ENCODE measurements at regions not wholly inside any gene's neighbourhood (a gene's known extent, or its start where the extent isn't known, plus 50 kb on each side); places are given as distances from the start of the nearest gene placed in this dataset.

- H3K36me3 ChIP-seq = no peaks in the 10 kb centered on the region
- intact Hi-C loops (cut with DNase I) = no loop called here
- DNase-seq (ENCODE audit: extremely low spot score) = no peak
- H3K9me3 ChIP-seq = no peaks in the 10 kb centered on the region
- H3K27ac ChIP-seq (replicated peaks in 1 of 4) = no peak overlapping the region
- H3K27me3 ChIP-seq = no peaks in the 10 kb centered on the region
- WGBS = 70% methylated on average over 2 of the region's 2 CpGs
- no peak for TF ChIP-seq POLR2AphosphoS5 (IDR thresholded peaks at IDR 0.05)
- no peak for TF ChIP-seq CTCF (IDR thresholded peaks at IDR 0.05)
- no peak for TF ChIP-seq POLR2A (IDR thresholded peaks at IDR 0.05; ENCODE audit: low read depth)
- no peak for TF ChIP-seq EP300 (IDR thresholded peaks at IDR 0.05)
- H3K4me3 ChIP-seq = no peak overlapping the region
- no peaks in the 10 kb centered on the region for H3K4me1 ChIP-seq
Observed at GRCh38 chr6:81054036-81054435, 698.4 kb downstream of the TENT5A start.

GRCh38 chr6:81051952-81052351 lies 700.5 kb downstream of the TENT5A start:
- intact Hi-C loops (cut with DNase I) = no loop called here

GRCh38 chr6:81049425-81050042 lies 702.9 kb downstream of the TENT5A start:
- TF ChIP-seq CTCF (IDR thresholded peaks at IDR 0.05) (no peak), POLR2AphosphoS5 (IDR thresholded peaks at IDR 0.05) (no peak), EP300 (IDR thresholded peaks at IDR 0.05) (no peak), POLR2A (IDR thresholded peaks at IDR 0.05; ENCODE audit: low read depth) (no peak)
- H3K4me3 ChIP-seq = no peak overlapping the region
- 73% methylated on average over 2 of the region's 2 CpGs for WGBS
- intact Hi-C loops (cut with DNase I) = no loop called here
- H3K27ac ChIP-seq (replicated peaks in 1 of 4) = no peak overlapping the region
- H3K4me1 ChIP-seq = no peaks in the 10 kb centered on the region
- no peaks in the 10 kb centered on the region for H3K27me3 ChIP-seq
- no peaks in the 10 kb centered on the region for H3K9me3 ChIP-seq
- no peaks in the 10 kb centered on the region for H3K36me3 ChIP-seq
- DNase-seq (ENCODE audit: extremely low spot score) = no peak

More at GRCh38 chr6:81051952-81052351, 700.5 kb downstream of the TENT5A start:
- Histone ChIP-seq H3K4me1 (no peaks in the 10 kb centered on the region), H3K4me3 (no peak overlapping the region), H3K27me3 (no peaks in the 10 kb centered on the region), H3K36me3 (no peaks in the 10 kb centered on the region), H3K27ac (replicated peaks in 1 of 4) (no peak overlapping the region), H3K9me3 (no peaks in the 10 kb centered on the region)
- WGBS = 85% methylated on average over 8 of the region's 8 CpGs
- TF ChIP-seq POLR2AphosphoS5 (IDR thresholded peaks at IDR 0.05) (no peak), CTCF (IDR thresholded peaks at IDR 0.05) (no peak), EP300 (IDR thresholded peaks at IDR 0.05) (no peak), POLR2A (IDR thresholded peaks at IDR 0.05; ENCODE audit: low read depth) (no peak)
- no peak for DNase-seq (ENCODE audit: extremely low spot score)

- TF ChIP-seq EP300 (IDR thresholded peaks at IDR 0.05) (no peak), POLR2A (IDR thresholded peaks at IDR 0.05; ENCODE audit: low read depth) (no peak), CTCF (IDR thresholded peaks at IDR 0.05) (no peak), POLR2AphosphoS5 (IDR thresholded peaks at IDR 0.05) (no peak)
- H3K36me3 ChIP-seq = no peaks in the 10 kb centered on the region
- intact Hi-C loops (cut with DNase I) = no loop called here
- no peak overlapping the region for H3K27ac ChIP-seq (replicated peaks in 1 of 4)
- peaks cover 0 to 4% (median 0%) of the 10 kb centered on the region in 4 donors for H3K4me1 ChIP-seq
- WGBS = 26% methylated on average over 2 of the region's 2 CpGs
- no peaks in the 10 kb centered on the region for H3K27me3 ChIP-seq
- no peak overlapping the region for H3K4me3 ChIP-seq
- H3K9me3 ChIP-seq = no peaks in the 10 kb centered on the region
- no peak for DNase-seq (ENCODE audit: extremely low spot score)
Observed at GRCh38 chr6:81031416-81031815, 721.1 kb downstream of the TENT5A start.

GRCh38 chr6:81026041-81026553 lies 726.4 kb downstream of the TENT5A start:
- intact Hi-C loops (cut with DNase I) = no loop called here
- H3K27ac ChIP-seq (replicated peaks in 1 of 4) = no peak overlapping the region
- no peaks in the 10 kb centered on the region for H3K36me3 ChIP-seq
- no peak for TF ChIP-seq EP300 (IDR thresholded peaks at IDR 0.05)
- no peak for TF ChIP-seq CTCF (IDR thresholded peaks at IDR 0.05)
- H3K9me3 ChIP-seq = peaks cover 0 to 4% (median 2%) of the 10 kb centered on the region in 4 donors
- H3K27me3 ChIP-seq = no peaks in the 10 kb centered on the region
- H3K4me1 ChIP-seq = no peaks in the 10 kb centered on the region
- H3K4me3 ChIP-seq = no peak overlapping the region
- WGBS = 82% methylated on average over 2 of the region's 2 CpGs
- DNase-seq (ENCODE audit: extremely low spot score) = no peak

All from esophagus muscularis mucosa (tissue), 4 donors.